HL-60 (cell line): ENCODE measurements at regions not wholly inside any gene's neighbourhood (a gene's known extent, or its start where the extent isn't known, plus 50 kb on each side); places are given as distances from the start of the nearest gene placed in this dataset.
A peak's percentile ranks its signal among the peaks of the same experiment; 100 is the strongest.

Experiments
- DNase-seq, 2 experiments: peaks; one replicate each; pipeline ENCODE4 v3.0.0-alpha.2; 2010 to 2020; ENCODE audit warnings: low read depth in 1 of 2, low spot score in 1 of 2
- H3K27ac ChIP-seq: fragments of 250-450 bp; sonication (Bioruptor Pico); replicated peaks from 2 replicates; pipeline ENCODE4 v1.5.1; 2020; ENCODE audit warnings: mild to moderate bottlenecking, moderate library complexity
- H3K27me3 ChIP-seq: fragments of 250-450 bp; sonication (Bioruptor Pico); 2 replicates; pipeline ENCODE4 v1.5.1; 2021; ENCODE audit warnings: mild to moderate bottlenecking, moderate library complexity; ENCODE audit not compliant: insufficient read depth, poor library complexity, severe bottlenecking
- H3K4me3 ChIP-seq: replicated peaks from 2 replicates; pipeline ENCODE4 v1.5.1; 2011; ENCODE audit warnings: mild to moderate bottlenecking, control low read depth, low read length; ENCODE audit not compliant: insufficient read depth
- CTCF ChIP-seq: IDR thresholded peaks from one replicate; pipeline ENCODE4 v1.5.1; 2011; ENCODE audit warnings: low read length, control low read depth, inconsistent platforms; ENCODE audit not compliant: insufficient read depth
- GABPA ChIP-seq: IDR thresholded peaks from 2 replicates; pipeline ENCODE4 v1.6.1; 2012; ENCODE audit warnings: low read depth
- POLR2AphosphoS5 ChIP-seq: IDR thresholded peaks from 2 replicates; pipeline ENCODE4 v1.6.1; 2012; ENCODE audit warnings: low read depth
- REST ChIP-seq: IDR thresholded peaks from 2 replicates; pipeline ENCODE4 v1.6.1; 2012; ENCODE audit warnings: low read depth; ENCODE audit not compliant: insufficient replicate concordance
- SPI1 ChIP-seq: IDR thresholded peaks from 2 replicates; pipeline ENCODE4 v1.6.1; 2012; ENCODE audit warnings: low read depth, mild to moderate bottlenecking, borderline replicate concordance

DNA sequence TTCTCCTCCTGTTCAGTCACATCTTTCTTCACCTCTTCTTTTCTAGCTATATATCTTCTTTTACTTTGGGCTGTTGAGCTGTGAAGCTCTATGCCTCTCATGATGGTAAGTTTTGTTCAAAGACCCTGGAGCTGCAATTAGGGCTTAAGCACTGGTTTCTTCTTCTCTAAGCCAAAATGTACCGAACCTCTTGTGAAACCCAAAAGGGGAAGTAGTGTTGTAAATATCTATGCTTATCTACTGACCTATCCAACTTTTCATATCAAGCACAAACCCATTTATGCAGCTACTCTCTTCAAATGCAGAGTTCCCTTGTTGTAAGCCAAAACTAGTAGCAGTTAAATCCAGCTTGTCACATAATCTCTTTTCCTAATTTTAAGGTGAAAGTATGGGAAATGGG, 123.6 kb upstream of the CD96 start:
- Histone ChIP-seq H3K27ac (no peak overlapping the region), H3K27me3 (no peaks in the 10 kb centered on the region), H3K4me3 (no peak overlapping the region)
- peak in 1 of 2 experiments; percentile 2 for DNase-seq
- TF ChIP-seq GABPA (no peak), REST (no peak), CTCF (no peak), SPI1 (peak; percentile 31; the same call in 1 of the 2 replicates), POLR2AphosphoS5 (no peak)

DNA sequence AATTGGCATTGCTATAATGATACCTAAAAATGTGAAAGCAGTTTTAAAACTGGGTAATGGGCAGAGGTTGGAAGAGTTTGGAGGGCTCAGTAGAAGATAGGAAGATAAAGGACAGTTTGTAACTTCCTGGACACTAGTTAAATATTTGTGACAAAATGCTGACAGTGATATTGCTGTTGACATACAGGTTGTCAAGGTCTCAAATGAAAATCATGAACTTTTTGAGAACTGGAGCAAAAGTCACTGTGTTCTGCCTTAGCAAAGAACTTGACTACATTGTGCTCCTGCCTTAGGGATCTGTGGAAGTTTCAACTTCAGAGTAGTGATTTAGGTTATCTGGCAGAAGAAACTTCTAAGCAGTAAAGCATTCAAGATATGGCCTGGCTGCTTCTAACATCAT, 113.7 kb upstream of the CD96 start:
- Histone ChIP-seq H3K27me3 (no peaks in the 10 kb centered on the region), H3K4me3 (no peak overlapping the region), H3K27ac (no peak overlapping the region)
- DNase-seq = no peak
- no peak for TF ChIP-seq POLR2AphosphoS5
- no peak for TF ChIP-seq REST
- no peak for TF ChIP-seq GABPA
- no peak for TF ChIP-seq SPI1
- no peak for TF ChIP-seq CTCF

DNA sequence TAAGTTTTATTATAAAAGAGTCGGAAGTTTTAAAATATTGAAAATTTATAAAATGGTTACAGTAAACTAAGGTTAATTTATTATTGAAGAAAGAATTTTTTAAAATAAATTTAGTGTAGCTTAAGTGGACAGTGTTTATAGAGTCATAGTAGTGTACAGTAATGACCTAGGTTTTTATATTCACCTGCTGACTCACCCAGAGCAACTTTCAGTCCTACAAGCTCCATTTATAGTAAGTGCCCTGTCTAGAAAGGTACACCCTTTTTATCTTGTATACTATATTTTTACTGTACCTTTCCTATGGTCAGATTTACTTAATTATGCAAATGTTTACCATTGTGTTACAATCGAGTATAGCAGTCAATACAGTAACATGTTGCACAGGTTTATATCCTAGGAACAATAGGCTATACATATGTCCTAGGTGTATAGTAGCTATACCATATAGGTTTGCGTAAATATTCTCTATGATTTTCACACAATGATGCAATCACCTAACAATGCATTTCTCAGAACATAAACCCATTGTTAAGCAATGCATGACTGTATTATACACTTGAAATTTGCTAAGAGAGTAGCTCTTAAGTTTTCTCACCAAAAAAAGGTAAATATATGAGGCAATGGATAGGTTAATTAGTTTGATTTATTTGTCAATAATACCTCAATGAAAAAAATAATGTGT, 106.9 kb upstream of the CD96 start:
- DNase-seq = no peak
- TF ChIP-seq SPI1 (no peak), REST (no peak), CTCF (no peak), GABPA (no peak), POLR2AphosphoS5 (no peak)
- no peak overlapping the region for H3K4me3 ChIP-seq
- H3K27me3 ChIP-seq = no peaks in the 10 kb centered on the region
- no peak overlapping the region for H3K27ac ChIP-seq
